ENCODE measurements at regions not wholly inside any gene's neighbourhood (a gene's known extent, or its start where the extent isn't known, plus 50 kb on each side); places are given as distances from the start of the nearest gene placed in this dataset.

GRCh38 chr11:30749268-30749667 is 163.1 kb upstream of the MPPED2 start (continued):
- no peak for TF ChIP-seq WRNIP1 (IDR thresholded peaks at IDR 0.05; ENCODE audit: borderline replicate concordance, low read depth, low read length)

GRCh38 chr11:30741039-30741550 is 154.9 kb upstream of the MPPED2 start:
- no peak overlapping the region for H3K4me3 ChIP-seq
- no TSS peak for BruUV-seq (replicated peaks)
- ChIA-PET CTCF (no interaction called here), RAD21 (ENCODE audit: unreplicated experiment) (no interaction called here), POLR2A (no interaction called here), SMC1A (ENCODE audit: uncharacterized antibody, unreplicated experiment) (no interaction called here)
- no peak overlapping the region for H3K27ac ChIP-seq (ENCODE audit: control insufficient read depth, insufficient read depth)
- no peak overlapping the region for H3K9ac ChIP-seq (ENCODE audit: control insufficient read depth, insufficient read depth, low read length)
- no peak overlapping the region for H2AFZ ChIP-seq (ENCODE audit: control insufficient read depth, low read depth, low read length)
- WGBS (ENCODE audit: insufficient coverage, insufficient replicate concordance, low lambda C conversion rate, missing lambda C conversion rate) = 46% methylated on average over 10 of the region's 10 CpGs
- H3K4me1 ChIP-seq (ENCODE audit: control insufficient read depth, insufficient read depth, low read length) = no peaks in the 10 kb centered on the region
- no peaks in the 10 kb centered on the region for H3K79me2 ChIP-seq (ENCODE audit: control insufficient read depth, insufficient read depth, low read length)
- ATAC-seq = no peak
- intact Hi-C loops (cut with micrococcal nuclease; ENCODE audit: unreplicated experiment) = no loop called here
- H3K27me3 ChIP-seq (replicated peaks in 1 of 2; ENCODE audit: control insufficient read depth in 2 of 2, insufficient read depth in 2 of 2, low read length in 1 of 2) = no peaks in the 10 kb centered on the region
- TF ChIP-seq RBBP5 (conservative IDR thresholded peaks at IDR 0.05) (no peak), BACH1 (IDR thresholded peaks at IDR 0.05; ENCODE audit: borderline replicate concordance) (no peak), NFIC (IDR thresholded peaks at IDR 0.05; ENCODE audit: low read depth, low read length) (no peak), SPI1 (IDR thresholded peaks at IDR 0.05; ENCODE audit: borderline replicate concordance, insufficient read depth, low read depth, low read length) (no peak), SUPT20H (IDR thresholded peaks at IDR 0.05; ENCODE audit: borderline replicate concordance, control insufficient read depth, low read depth, low read length) (no peak), RUNX3 (IDR thresholded peaks at IDR 0.05; ENCODE audit: low read length) (no peak), ELK1 (IDR thresholded peaks at IDR 0.05; ENCODE audit: low read depth, low read length) (no peak), ZNF592 (IDR thresholded peaks at IDR 0.05) (no peak), CBFB (IDR thresholded peaks at IDR 0.05; ENCODE audit: low read depth) (no peak), MYC (IDR thresholded peaks at IDR 0.05; ENCODE audit: insufficient read depth, insufficient read length, insufficient replicate concordance, low read length, severe bottlenecking) (no peak), SMARCA5 (IDR thresholded peaks at IDR 0.05) (no peak), TARDBP (IDR thresholded peaks at IDR 0.05; ENCODE audit: borderline replicate concordance) (no peak), CEBPZ (IDR thresholded peaks at IDR 0.05; ENCODE audit: low read depth, low read length) (no peak)
- H3K36me3 ChIP-seq (ENCODE audit: control insufficient read depth in 2 of 2, insufficient read depth in 2 of 2, low read length in 1 of 2) = no peaks in the 10 kb centered on the region
- no peak overlapping the region for H3K4me2 ChIP-seq (ENCODE audit: control insufficient read depth, insufficient read depth)
- no peak for FAIRE-seq
- H3K9me3 ChIP-seq (replicated peaks; ENCODE audit: control insufficient read depth, insufficient read depth, low read length) = no peaks in the 10 kb centered on the region
- in situ Hi-C loops (cut with MboI) = no loop called here
- DNase-seq (ENCODE audit: low read depth, low spot score) = no peak
- no peaks in the 10 kb centered on the region for H4K20me1 ChIP-seq (ENCODE audit: control insufficient read depth, insufficient read depth)

Measured in GM12878 (cell line).